HG03025 (cell line): ENCODE measurements at regions not wholly inside any gene's neighbourhood (a gene's known extent, or its start where the extent isn't known, plus 50 kb on each side); places are given as distances from the start of the nearest gene placed in this dataset.

ENCODE experiments used
- ATAC-seq: cut with Tn5 transposase; IDR thresholded peaks from one replicate; pipeline ENCODE4 v1.9.1; 2021; ENCODE audit warnings: mild to moderate bottlenecking, moderate library complexity; ENCODE audit not compliant: unreplicated experiment, low FRiP score

DNA sequence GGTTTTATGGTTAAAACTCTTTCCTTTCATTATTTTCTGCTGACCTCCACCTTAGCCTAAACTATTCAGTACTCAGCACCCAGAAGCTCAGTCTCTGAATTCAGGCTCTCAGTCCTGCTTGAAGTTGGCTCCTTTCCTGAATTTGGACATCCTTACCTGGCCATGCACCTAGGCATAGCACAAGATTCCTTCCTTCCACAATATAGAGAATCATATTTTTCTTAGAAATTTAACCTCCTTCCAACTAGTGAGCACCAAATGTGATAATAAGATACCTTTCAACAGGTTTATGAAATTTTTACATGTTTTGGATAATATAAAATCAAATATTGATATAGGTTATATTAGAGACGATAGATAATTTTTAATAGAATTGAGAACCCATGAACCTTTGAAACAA, 905.6 kb upstream of the GHITM start:
- no peak for ATAC-seq

GRCh38 chr10:83248106-83248631, 891.1 kb upstream of the GHITM start:
- ATAC-seq: no peak

- ATAC-seq: no peak
Observed at GRCh38 chr10:83250396-83250795, 888.9 kb upstream of the GHITM start.

- ATAC-seq: no peak
Observed at GRCh38 chr10:83252169-83252568, 887.1 kb upstream of the GHITM start.

DNA sequence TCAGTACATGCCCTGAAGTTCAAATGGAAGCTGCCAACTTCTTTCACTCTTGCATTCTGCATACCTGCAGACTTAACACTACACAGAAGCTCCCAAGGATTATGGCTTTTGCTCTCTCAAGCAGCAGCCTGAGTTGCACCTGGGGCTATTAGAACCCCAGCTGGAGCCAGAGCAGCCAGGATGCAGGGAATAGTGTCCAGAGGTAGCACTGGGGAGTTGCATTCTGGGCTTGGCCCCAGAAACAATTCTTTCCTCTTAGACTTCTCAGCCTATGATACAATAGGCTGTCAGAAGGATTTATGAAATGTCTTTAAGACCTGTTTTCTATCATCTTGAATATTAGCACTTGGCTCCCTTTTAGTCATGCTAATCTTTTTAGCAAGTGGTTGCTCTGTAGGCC, 886.7 kb upstream of the GHITM start:
- no peak for ATAC-seq

DNA sequence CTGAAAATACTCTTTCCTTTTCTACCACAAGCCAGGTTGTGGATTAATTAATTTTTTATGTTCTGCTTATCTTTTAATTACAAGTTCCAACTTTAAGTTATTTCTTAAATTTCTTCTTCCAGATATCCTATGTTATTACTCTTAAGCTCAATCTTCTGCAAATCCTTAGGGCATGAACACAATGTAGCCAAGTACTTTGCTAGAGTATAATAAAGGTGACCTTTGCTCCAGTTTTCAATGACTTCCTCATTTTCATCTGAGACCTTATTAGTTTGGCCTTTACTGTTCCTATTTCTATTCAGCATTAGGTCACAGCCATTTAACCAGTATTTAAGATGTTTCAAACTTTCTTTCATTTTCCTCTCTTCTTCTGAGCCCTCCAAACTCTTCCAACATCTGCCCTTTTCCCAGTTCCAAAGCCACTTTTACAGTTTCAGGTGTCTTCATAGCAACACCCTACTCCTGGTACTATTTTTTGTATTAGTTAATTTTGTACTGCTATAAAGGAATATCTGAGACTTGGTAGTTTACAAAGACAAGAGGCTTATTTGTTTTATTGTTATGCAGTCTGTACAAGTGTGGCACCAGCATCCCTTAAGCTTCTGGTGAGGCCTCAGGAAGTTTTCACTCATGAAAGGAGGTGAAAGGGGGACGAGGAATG, 886.2 kb upstream of the GHITM start:
- ATAC-seq: no peak

GRCh38 chr10:83254698-83255097, 884.6 kb upstream of the GHITM start:
- ATAC-seq: no peak

- no peak for ATAC-seq
Observed at GRCh38 chr10:83262434-83262833, 876.9 kb upstream of the GHITM start.

- no peak for ATAC-seq
Observed at GRCh38 chr10:83272666-83273434, 866.5 kb upstream of the GHITM start.

GRCh38 chr10:83274088-83274487, 865.2 kb upstream of the GHITM start:
- ATAC-seq: no peak

- no peak for ATAC-seq
Observed at GRCh38 chr10:83276971-83277370, 862.3 kb upstream of the GHITM start.

GRCh38 chr10:83283151-83283550, 856.2 kb upstream of the GHITM start:
- no peak for ATAC-seq

DNA sequence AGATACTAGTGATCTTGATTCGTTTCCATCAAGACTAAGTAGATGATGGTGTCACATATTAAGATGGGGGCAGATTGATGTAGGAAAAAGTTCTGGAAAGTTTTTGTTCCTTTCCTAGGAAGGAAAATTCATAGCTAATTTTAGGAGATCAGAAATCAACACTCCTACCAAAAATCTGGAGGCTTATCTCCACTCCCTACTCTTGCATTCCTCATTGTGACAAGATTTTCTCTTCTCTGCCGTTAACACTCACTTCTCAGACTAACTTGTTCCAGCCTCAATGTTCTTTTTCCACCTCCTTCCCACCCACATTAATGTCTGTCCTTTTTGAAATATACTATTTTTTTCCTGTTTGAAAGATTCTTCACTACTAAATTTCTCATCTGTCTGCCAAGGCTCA, 851.9 kb upstream of the GHITM start:
- ATAC-seq: no peak

DNA sequence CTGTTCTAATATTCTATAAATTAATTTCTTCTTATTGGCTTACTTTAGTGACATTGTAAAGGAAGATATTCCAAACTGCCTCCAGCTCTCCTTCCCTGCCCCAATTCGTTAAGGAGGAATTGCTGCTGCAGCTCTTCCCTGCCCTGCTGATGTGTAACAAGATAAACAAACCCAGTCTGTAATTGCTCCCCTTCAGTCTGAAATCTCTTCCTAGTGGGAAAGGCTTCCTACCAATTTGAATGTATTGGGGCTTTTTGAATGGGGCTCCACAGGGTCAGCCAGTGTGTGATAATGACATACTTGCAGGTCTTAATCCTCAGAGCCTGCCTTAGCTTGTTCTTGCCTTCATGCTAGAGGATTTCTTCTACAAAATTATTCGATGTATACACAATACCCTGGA, 849.9 kb upstream of the GHITM start:
- no peak for ATAC-seq

DNA sequence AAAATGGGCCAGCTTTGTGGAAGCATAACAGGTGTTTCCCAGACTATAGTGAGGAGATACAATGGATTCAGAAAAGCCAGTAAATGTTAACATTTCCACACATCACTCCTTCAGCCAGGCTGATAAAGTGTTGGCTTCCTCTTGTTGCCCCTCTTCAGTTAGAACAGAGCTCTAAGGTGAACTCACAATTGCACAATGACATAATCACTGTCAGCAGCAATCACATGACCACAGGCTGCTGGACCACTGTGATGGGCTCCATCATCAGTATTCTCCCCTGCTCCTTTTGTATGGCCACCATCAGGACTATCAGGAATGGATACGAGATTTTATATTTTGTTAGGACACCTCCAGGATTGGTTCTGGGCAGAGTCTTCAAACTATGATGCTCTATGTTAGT, 849.4 kb upstream of the GHITM start:
- ATAC-seq: no peak

GRCh38 chr10:83301732-83302131, 837.6 kb upstream of the GHITM start:
- no peak for ATAC-seq

DNA sequence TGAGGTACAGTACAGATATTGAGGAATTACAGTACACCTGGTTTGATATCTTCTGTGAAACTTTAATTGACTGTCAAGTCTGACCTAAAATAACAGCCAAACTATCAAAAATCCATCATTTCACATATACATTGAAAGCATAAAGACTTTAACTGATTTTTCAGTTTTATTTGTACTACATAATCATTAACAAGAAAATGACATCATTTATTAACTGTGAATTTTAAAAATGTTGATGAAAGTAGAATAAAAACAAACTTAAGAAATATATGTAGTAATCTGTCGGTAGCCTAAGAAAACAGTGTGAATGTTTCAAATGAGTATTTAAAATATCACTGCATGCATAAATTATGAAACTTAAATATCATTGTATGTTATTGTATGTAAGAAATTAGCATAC, 836.7 kb upstream of the GHITM start:
- ATAC-seq: no peak

DNA sequence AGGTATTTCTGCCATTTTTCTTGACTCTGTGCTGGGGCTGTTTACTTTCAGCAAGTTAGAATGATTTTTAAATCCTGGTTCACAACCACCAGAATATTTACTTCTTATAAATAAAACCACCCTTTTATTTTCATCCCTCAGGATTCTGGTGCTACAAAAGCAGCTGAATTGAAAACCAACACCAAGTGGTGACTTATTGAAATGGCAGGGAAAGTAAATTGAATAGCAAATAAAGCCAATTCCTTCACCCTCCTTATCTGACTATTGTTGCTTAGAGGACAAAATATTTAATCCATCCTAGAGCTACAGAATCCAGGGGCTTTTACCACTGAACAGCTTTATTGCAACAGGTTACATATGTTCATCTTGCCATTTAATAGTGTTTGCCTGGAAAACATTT, 828.6 kb upstream of the GHITM start:
- ATAC-seq: no peak

- no peak for ATAC-seq
Observed at GRCh38 chr10:83312570-83312969, 826.7 kb upstream of the GHITM start.

DNA sequence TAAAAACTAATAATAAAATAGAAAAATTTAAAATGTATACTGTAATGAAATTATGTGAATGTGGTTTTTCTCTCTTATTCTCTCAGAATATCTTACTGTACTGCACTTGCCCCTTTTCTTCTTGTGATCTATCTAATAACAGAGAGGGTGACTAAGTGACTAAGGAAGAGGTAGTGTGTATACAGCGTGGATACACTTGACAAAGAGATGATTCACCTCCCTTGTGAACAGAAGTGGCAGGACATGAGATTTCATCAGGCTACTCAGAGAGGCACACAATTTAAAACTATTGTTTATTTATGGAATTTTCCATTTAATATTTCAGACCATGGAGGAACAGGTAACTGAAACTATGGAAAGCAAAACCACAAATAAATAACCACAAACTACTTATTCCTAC, 806.6 kb upstream of the GHITM start:
- ATAC-seq: no peak

DNA sequence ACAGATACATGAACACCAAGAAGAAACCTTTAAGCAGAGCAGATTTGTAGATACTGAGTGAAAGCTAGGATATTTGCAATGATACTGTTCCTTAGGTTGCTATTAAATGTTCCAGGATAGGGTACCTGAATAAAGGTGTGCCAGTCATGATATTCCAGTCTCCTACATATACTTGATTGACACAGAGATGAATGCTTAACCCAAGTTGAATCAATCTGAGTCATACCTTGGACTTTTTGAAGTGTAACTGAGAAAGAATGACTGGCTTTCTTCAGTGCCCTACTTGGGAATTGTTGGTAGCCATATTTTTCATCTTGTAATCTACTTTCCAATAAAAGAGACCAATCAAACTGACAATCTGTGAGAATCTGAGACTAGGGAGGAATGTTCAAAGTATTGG, 805.7 kb upstream of the GHITM start:
- no peak for ATAC-seq

DNA sequence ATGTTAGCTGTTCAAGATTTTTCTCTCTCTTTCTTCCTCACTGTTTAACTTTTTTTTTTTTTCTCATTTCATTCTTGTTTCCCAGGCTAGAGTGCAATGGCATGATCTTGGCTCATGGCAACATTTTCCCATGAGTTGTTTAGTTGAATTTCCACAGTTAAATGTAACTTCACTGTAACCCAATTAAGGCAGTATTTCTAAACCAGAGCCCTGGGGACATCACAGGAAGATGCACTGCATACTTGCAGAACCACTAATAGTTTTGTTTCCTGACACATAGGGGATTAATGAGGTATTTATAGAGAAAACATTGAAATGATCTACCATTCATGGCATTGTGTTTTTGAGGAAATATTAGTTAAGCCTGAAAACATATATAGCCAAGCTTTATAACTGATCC, 795.6 kb upstream of the GHITM start:
- no peak for ATAC-seq
